HCT116 (cell line): ENCODE measurements at regions not wholly inside any gene's neighbourhood (a gene's known extent, or its start where the extent isn't known, plus 50 kb on each side); places are given as distances from the start of the nearest gene placed in this dataset.
"Not testable (repeated sequence)": the region's sequence is repeated elsewhere in the genome, so short reads cannot be mapped to it uniquely, and the experiment has no call there.

Source experiments
- EGR1 ChIP-seq: IDR thresholded peaks from 2 replicates; pipeline ENCODE4 v1.6.1; 2012; ENCODE audit warnings: low read depth
- EZH2 ChIP-seq: fragments of 200-600 bp; sonication (generic); IDR thresholded peaks from 2 replicates; pipeline ENCODE4 v1.6.1; 2017; ENCODE audit warnings: antibody characterized with exemption, mixed run types
- EZH2phosphoT487 ChIP-seq: fragments of 200-600 bp; IDR thresholded peaks from 2 replicates; pipeline ENCODE4 v1.6.1; 2018; ENCODE audit warnings: antibody characterized with exemption, borderline replicate concordance
- JUND ChIP-seq: IDR thresholded peaks from 2 replicates; pipeline ENCODE4 v1.6.1; 2012
- POLR2A ChIP-seq: IDR thresholded peaks from 2 replicates; pipeline ENCODE4 v1.7.0; 2011; ENCODE audit warnings: borderline replicate concordance; ENCODE audit not compliant: insufficient read depth, insufficient read length; ENCODE audit errors: extremely low read depth
- SIN3A ChIP-seq: IDR thresholded peaks from 2 replicates; pipeline ENCODE4 v1.6.1; 2012; ENCODE audit warnings: low read depth
- SP1 ChIP-seq: IDR thresholded peaks from 2 replicates; pipeline ENCODE4 v1.6.1; 2012; ENCODE audit warnings: low read depth
- SRF ChIP-seq: IDR thresholded peaks from 2 replicates; pipeline ENCODE4 v1.6.1; 2012; ENCODE audit warnings: low read depth
- TCF7L2 ChIP-seq: IDR thresholded peaks from 2 replicates; pipeline ENCODE4 v1.7.0; 2011; ENCODE audit warnings: borderline replicate concordance, inconsistent platforms; ENCODE audit not compliant: insufficient read depth, insufficient read length; ENCODE audit errors: extremely low read depth
- TF ChIP-seq, protein P1 (sequence below), 3 experiments: fragments of 200-600 bp in 1 of 3; sonication (generic) in 1 of 3; IDR thresholded peaks in 2 of 3; conservative IDR thresholded peaks in 1 of 3; 2 replicates each; pipeline ENCODE4 v1.5.1; 2012 to 2017; ENCODE audit warnings: low read depth in 2 of 3, low read length in 2 of 3, antibody characterized with exemption in 1 of 3, borderline replicate concordance in 1 of 3, control low read depth in 1 of 3, mild to moderate bottlenecking in 1 of 3, mixed read lengths in 1 of 3, mixed run types in 1 of 3, moderate library complexity in 1 of 3; ENCODE audit not compliant: insufficient read depth in 1 of 3
- TF ChIP-seq, protein P2 (sequence below): IDR thresholded peaks from 2 replicates; pipeline ENCODE4 v1.6.1; 2012; ENCODE audit warnings: low read depth

DNA sequence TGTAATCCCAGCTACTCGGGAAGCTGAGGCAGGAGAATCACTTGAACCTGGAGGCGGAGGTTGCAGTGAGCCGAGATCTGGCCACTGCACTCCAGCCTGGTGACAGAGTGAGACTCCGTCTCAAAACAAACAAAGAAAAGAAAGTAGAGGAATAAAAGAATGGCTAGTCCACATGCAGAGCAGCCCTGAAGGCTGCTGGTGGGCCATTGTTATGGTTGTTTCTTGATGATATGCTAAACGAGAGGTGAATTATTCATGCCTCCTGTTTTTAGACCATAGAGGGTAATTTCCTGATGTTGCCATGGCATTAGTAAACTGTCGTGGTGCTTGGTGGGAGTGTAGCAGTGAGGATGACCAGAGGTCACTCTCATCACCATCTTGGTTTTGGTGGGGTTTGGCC is 53.3 kb upstream of the DHRSX start:
- TF ChIP-seq POLR2A, EZH2phosphoT487, SP1, SRF, SIN3A, TCF7L2, EZH2, JUND, EGR1: not testable (repeated sequence)
- TF ChIP-seq, protein P1, sequence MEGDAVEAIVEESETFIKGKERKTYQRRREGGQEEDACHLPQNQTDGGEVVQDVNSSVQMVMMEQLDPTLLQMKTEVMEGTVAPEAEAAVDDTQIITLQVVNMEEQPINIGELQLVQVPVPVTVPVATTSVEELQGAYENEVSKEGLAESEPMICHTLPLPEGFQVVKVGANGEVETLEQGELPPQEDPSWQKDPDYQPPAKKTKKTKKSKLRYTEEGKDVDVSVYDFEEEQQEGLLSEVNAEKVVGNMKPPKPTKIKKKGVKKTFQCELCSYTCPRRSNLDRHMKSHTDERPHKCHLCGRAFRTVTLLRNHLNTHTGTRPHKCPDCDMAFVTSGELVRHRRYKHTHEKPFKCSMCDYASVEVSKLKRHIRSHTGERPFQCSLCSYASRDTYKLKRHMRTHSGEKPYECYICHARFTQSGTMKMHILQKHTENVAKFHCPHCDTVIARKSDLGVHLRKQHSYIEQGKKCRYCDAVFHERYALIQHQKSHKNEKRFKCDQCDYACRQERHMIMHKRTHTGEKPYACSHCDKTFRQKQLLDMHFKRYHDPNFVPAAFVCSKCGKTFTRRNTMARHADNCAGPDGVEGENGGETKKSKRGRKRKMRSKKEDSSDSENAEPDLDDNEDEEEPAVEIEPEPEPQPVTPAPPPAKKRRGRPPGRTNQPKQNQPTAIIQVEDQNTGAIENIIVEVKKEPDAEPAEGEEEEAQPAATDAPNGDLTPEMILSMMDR (IDR thresholded peaks at IDR 0.05 in 2 of 3, conservative IDR thresholded peaks at IDR 0.05 in 1 of 3; ENCODE audit: borderline replicate concordance in 1 of 3, insufficient read depth in 1 of 3, low read depth in 2 of 3, low read length in 2 of 3): not testable (repeated sequence)
- TF ChIP-seq, protein P2, sequence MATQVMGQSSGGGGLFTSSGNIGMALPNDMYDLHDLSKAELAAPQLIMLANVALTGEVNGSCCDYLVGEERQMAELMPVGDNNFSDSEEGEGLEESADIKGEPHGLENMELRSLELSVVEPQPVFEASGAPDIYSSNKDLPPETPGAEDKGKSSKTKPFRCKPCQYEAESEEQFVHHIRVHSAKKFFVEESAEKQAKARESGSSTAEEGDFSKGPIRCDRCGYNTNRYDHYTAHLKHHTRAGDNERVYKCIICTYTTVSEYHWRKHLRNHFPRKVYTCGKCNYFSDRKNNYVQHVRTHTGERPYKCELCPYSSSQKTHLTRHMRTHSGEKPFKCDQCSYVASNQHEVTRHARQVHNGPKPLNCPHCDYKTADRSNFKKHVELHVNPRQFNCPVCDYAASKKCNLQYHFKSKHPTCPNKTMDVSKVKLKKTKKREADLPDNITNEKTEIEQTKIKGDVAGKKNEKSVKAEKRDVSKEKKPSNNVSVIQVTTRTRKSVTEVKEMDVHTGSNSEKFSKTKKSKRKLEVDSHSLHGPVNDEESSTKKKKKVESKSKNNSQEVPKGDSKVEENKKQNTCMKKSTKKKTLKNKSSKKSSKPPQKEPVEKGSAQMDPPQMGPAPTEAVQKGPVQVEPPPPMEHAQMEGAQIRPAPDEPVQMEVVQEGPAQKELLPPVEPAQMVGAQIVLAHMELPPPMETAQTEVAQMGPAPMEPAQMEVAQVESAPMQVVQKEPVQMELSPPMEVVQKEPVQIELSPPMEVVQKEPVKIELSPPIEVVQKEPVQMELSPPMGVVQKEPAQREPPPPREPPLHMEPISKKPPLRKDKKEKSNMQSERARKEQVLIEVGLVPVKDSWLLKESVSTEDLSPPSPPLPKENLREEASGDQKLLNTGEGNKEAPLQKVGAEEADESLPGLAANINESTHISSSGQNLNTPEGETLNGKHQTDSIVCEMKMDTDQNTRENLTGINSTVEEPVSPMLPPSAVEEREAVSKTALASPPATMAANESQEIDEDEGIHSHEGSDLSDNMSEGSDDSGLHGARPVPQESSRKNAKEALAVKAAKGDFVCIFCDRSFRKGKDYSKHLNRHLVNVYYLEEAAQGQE: not testable (repeated sequence)
